ENCODE measurements at regions not wholly inside any gene's neighbourhood (a gene's known extent, or its start where the extent isn't known, plus 50 kb on each side); places are given as distances from the start of the nearest gene placed in this dataset.

- no peak overlapping the region for H2AFZ ChIP-seq
- no peaks in the 10 kb centered on the region for H3K36me3 ChIP-seq (ENCODE audit: insufficient read depth)
- H3K79me2 ChIP-seq (replicated peaks; ENCODE audit: insufficient read depth), result no peaks in the 10 kb centered on the region
- no peak for ATAC-seq
- H3K4me3 Mint-ChIP-seq, result no peak overlapping the region
- no peaks in the 10 kb centered on the region for H3K4me1 ChIP-seq (ENCODE audit: insufficient read depth)
- H3K4me1 Mint-ChIP-seq, result peaks cover 5% of the 10 kb centered on the region; the same call in 1 of the 3 replicates
- no peak for TF ChIP-seq CTCF (conservative IDR thresholded peaks at IDR 0.05; ENCODE audit: low read depth in 2 of 2)
- TF ChIP-seq ZNF462 (CRISPR knock-in tag; IDR thresholded peaks at IDR 0.05), result no peak
- no peak for TF ChIP-seq CREB1 (CRISPR knock-in tag; IDR thresholded peaks at IDR 0.05; ENCODE audit: low read depth)
- no peak for TF ChIP-seq REST (IDR thresholded peaks at IDR 0.05; ENCODE audit: unreplicated experiment)
- no peak for TF ChIP-seq NANOG (IDR thresholded peaks at IDR 0.05; ENCODE audit: borderline replicate concordance)
- no peak for TF ChIP-seq EZH2 (IDR thresholded peaks at IDR 0.05; ENCODE audit: low read depth, unreplicated experiment)
- no peak for TF ChIP-seq POLR2AphosphoS5 (IDR thresholded peaks at IDR 0.05; ENCODE audit: low read depth)
- no peak for TF ChIP-seq JUNB (IDR thresholded peaks at IDR 0.05; ENCODE audit: unreplicated experiment)
- no peak for TF ChIP-seq EZH2phosphoT487 (IDR thresholded peaks at IDR 0.05; ENCODE audit: unreplicated experiment)
- TF ChIP-seq ZNF114 (CRISPR knock-in tag; IDR thresholded peaks at IDR 0.05), result no peak
- no peak for TF ChIP-seq STAT1 (IDR thresholded peaks at IDR 0.05; ENCODE audit: unreplicated experiment)
- no peak for TF ChIP-seq ETS1 (IDR thresholded peaks at IDR 0.05)
- TF ChIP-seq ZNF331 (CRISPR knock-in tag; IDR thresholded peaks at IDR 0.05; ENCODE audit: low read depth), result no peak
- no peaks in the 10 kb centered on the region for H4K20me1 ChIP-seq (replicated peaks; ENCODE audit: insufficient read depth)
- DNase-seq (ENCODE audit: low spot score), result no peak
- no peaks in the 10 kb centered on the region for H3K27me3 ChIP-seq (ENCODE audit: insufficient read depth)
- no peaks in the 10 kb centered on the region; the same call in 2 of the 3 replicates for H3K9me3 Mint-ChIP-seq
- no peak overlapping the region for H3K4me3 ChIP-seq
- no peaks in the 10 kb centered on the region for H3F3A ChIP-seq (replicated peaks; ENCODE audit: low read depth)
- H3K4me2 ChIP-seq, result no peak overlapping the region
- no peaks in the 10 kb centered on the region for H3K36me3 Mint-ChIP-seq (ENCODE audit: low read depth)
- H3K27ac Mint-ChIP-seq, result no peak overlapping the region
- H3K27ac ChIP-seq (ENCODE audit: low read depth), result no peak overlapping the region
- peaks cover 2% of the 10 kb centered on the region for H3K27me3 Mint-ChIP-seq (ENCODE audit: insufficient read depth, low read depth, poor library complexity)
- H3K9me2 ChIP-seq (ENCODE audit: insufficient read depth), result no peaks in the 10 kb centered on the region
Observed at GRCh38 chr1:208974717-208975116, 608.8 kb upstream of the CAMK1G start.

All from GM23338 (cell line).